HUES48 (cell line): ENCODE measurements at regions not wholly inside any gene's neighbourhood (a gene's known extent, or its start where the extent isn't known, plus 50 kb on each side); places are given as distances from the start of the nearest gene placed in this dataset.

Source experiments
- H3K27ac ChIP-seq: one replicate; pipeline ENCODE4 v1.7.0; 2013; ENCODE audit warnings: low read depth, low read length, inconsistent platforms
- H3K27me3 ChIP-seq: 2 replicates; pipeline ENCODE4 v1.6.1; 2013; ENCODE audit warnings: mild to moderate bottlenecking, low read length; ENCODE audit not compliant: control insufficient read depth, insufficient read depth
- H3K36me3 ChIP-seq: 2 replicates; pipeline ENCODE4 v1.6.1; 2013; ENCODE audit warnings: low read length; ENCODE audit not compliant: control insufficient read depth, insufficient read depth
- H3K4me1 ChIP-seq: 2 replicates; pipeline ENCODE4 v1.6.1; 2013; ENCODE audit warnings: mild to moderate bottlenecking, low read length; ENCODE audit not compliant: control insufficient read depth, insufficient read depth
- H3K4me3 ChIP-seq: 2 replicates; pipeline ENCODE4 v1.5.1; 2013; ENCODE audit warnings: mild to moderate bottlenecking, low read depth, low read length
- H3K9ac ChIP-seq: 2 replicates; pipeline ENCODE4 v1.6.1; 2013; ENCODE audit warnings: mild to moderate bottlenecking, low read depth, low read length, moderate library complexity
- H3K9me3 ChIP-seq: 2 replicates; pipeline ENCODE4 v1.6.1; 2013; ENCODE audit warnings: low read length; ENCODE audit not compliant: control insufficient read depth, insufficient read depth

DNA sequence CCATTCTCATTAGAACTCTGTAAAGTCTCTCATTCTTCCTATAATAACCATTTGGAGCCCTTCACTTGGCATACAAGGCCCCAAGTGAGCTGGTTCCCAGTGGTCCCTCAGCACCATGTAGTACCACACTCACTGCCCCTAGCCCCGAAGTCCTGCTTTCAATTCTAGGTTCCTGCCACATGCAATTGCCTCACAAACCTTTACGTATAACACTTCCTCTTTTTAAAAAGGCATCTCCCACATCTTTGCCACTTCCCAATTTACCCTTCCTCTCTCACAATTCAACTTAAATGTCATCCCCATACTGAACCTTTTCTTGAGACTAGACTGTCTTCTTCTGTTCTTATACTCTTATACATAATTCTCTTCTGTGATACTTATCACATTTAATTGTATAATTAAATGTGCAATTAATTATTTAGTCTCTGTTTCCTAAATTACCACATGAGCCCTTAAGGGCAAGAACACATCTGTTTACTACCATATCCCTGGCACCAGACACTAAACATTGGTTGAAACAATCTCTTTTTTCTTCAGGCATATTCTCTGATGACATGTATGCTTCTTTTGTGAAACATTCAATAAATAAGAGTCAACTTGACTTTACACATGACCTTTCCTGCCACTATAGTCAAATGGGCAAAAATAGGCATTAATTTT lies 304.0 kb downstream of the SPRY2 start:
- no peaks in the 10 kb centered on the region for H3K4me1 ChIP-seq
- no peaks in the 10 kb centered on the region for H3K9me3 ChIP-seq
- H3K27ac ChIP-seq: no peak overlapping the region
- no peaks in the 10 kb centered on the region for H3K27me3 ChIP-seq
- no peaks in the 10 kb centered on the region for H3K36me3 ChIP-seq
- H3K9ac ChIP-seq: no peak overlapping the region
- H3K4me3 ChIP-seq: no peak overlapping the region

GRCh38 chr13:80035096-80035495 lies 305.8 kb downstream of the SPRY2 start:
- H3K36me3 ChIP-seq: no peaks in the 10 kb centered on the region
- no peaks in the 10 kb centered on the region for H3K27me3 ChIP-seq
- H3K9ac ChIP-seq: no peak overlapping the region

GRCh38 chr13:80033951-80034350 lies 307.0 kb downstream of the SPRY2 start:
- H3K27ac ChIP-seq: no peak overlapping the region
- no peak overlapping the region for H3K9ac ChIP-seq
- H3K9me3 ChIP-seq: no peaks in the 10 kb centered on the region
- H3K27me3 ChIP-seq: no peaks in the 10 kb centered on the region
- no peaks in the 10 kb centered on the region for H3K4me1 ChIP-seq
- no peak overlapping the region for H3K4me3 ChIP-seq
- H3K36me3 ChIP-seq: no peaks in the 10 kb centered on the region

More at GRCh38 chr13:80035096-80035495, 305.8 kb downstream of the SPRY2 start:
- Histone ChIP-seq H3K4me3 (no peak overlapping the region), H3K9me3 (no peaks in the 10 kb centered on the region), H3K4me1 (no peaks in the 10 kb centered on the region), H3K27ac (no peak overlapping the region)

DNA sequence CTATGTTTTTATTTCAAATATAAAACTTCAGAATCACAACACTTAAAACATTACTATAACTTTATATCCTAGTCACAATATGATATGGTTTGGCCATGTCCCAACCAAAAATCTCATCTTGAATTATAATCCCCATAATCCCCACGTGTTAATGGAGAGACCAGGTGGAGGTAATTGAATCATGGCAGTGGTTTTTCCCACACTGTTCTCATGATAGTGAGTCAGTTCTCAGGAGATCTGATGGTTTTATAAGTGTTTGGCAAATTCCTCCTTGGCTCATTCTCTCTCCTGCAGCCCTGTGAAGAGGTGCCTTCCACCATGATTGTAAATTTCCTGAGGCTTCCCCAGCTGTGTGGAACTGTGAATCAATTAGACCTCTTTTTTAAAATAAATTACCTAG lies 307.6 kb downstream of the SPRY2 start:
- Histone ChIP-seq H3K9ac (no peak overlapping the region), H3K27ac (no peak overlapping the region), H3K36me3 (no peaks in the 10 kb centered on the region), H3K27me3 (no peaks in the 10 kb centered on the region), H3K9me3 (no peaks in the 10 kb centered on the region), H3K4me3 (no peak overlapping the region), H3K4me1 (no peaks in the 10 kb centered on the region)

DNA sequence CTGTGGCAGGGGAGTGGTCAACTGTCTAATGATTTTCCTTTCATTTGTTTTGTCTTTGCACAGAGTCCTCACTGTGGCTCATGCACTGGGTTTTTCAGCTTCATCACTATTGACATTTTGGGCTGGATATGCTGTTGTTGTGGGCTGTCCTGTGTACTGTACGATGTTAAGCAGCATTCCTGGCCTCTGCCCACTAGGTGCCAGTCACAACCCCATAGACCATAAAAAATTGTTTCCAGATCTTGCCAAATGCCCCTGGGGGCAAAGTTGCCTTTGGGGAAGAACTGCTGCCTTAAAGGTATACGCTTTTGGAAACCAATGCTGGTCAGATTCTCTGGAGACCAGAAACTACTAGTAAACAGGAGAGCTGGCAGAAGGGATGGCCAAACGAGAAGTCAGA lies 310.4 kb downstream of the SPRY2 start:
- H3K4me3 ChIP-seq: no peak overlapping the region
- H3K9ac ChIP-seq: no peak overlapping the region
- no peaks in the 10 kb centered on the region for H3K36me3 ChIP-seq
- no peaks in the 10 kb centered on the region for H3K27me3 ChIP-seq
- H3K9me3 ChIP-seq: no peaks in the 10 kb centered on the region
- H3K4me1 ChIP-seq: no peaks in the 10 kb centered on the region
- H3K27ac ChIP-seq: no peak overlapping the region

GRCh38 chr13:80029170-80029569 lies 311.8 kb downstream of the SPRY2 start:
- H3K9me3 ChIP-seq: no peaks in the 10 kb centered on the region
- no peak overlapping the region for H3K4me3 ChIP-seq
- H3K36me3 ChIP-seq: no peaks in the 10 kb centered on the region
- H3K9ac ChIP-seq: no peak overlapping the region
- no peaks in the 10 kb centered on the region for H3K4me1 ChIP-seq
- H3K27me3 ChIP-seq: no peaks in the 10 kb centered on the region
- H3K27ac ChIP-seq: no peak overlapping the region

- H3K9ac ChIP-seq: no peak overlapping the region
- peaks cover 3% of the 10 kb centered on the region; the same call in 1 of the 2 replicates for H3K4me1 ChIP-seq
- H3K36me3 ChIP-seq: no peaks in the 10 kb centered on the region
- no peaks in the 10 kb centered on the region for H3K9me3 ChIP-seq
- H3K27me3 ChIP-seq: no peaks in the 10 kb centered on the region
- H3K4me3 ChIP-seq: no peak overlapping the region
- no peak overlapping the region for H3K27ac ChIP-seq
Measured at GRCh38 chr13:80022146-80022545, 318.8 kb downstream of the SPRY2 start.

DNA sequence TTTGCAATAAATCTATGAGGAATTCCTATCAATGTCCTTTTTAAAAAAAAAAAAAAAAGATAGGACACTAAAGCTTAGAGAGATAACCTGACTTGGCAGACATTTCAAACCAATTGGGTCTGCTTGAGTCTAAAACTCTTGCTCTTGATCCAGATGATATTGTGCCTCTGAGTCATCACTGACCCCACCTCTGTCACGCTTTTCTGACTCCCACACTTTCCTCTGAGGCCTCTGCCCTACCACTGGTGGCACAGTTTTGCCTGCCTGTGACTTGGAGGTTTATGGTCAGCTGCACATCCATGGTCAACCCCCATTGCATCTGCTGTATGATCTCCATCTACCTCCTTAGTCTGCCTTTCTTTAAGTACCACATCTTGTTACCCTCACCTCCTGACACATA lies 328.7 kb downstream of the SPRY2 start:
- H3K9me3 ChIP-seq: no peaks in the 10 kb centered on the region
- no peak overlapping the region for H3K9ac ChIP-seq
- H3K4me3 ChIP-seq: no peak overlapping the region
- no peaks in the 10 kb centered on the region for H3K36me3 ChIP-seq
- H3K27me3 ChIP-seq: no peaks in the 10 kb centered on the region
- no peaks in the 10 kb centered on the region for H3K4me1 ChIP-seq
- H3K27ac ChIP-seq: no peak overlapping the region

DNA sequence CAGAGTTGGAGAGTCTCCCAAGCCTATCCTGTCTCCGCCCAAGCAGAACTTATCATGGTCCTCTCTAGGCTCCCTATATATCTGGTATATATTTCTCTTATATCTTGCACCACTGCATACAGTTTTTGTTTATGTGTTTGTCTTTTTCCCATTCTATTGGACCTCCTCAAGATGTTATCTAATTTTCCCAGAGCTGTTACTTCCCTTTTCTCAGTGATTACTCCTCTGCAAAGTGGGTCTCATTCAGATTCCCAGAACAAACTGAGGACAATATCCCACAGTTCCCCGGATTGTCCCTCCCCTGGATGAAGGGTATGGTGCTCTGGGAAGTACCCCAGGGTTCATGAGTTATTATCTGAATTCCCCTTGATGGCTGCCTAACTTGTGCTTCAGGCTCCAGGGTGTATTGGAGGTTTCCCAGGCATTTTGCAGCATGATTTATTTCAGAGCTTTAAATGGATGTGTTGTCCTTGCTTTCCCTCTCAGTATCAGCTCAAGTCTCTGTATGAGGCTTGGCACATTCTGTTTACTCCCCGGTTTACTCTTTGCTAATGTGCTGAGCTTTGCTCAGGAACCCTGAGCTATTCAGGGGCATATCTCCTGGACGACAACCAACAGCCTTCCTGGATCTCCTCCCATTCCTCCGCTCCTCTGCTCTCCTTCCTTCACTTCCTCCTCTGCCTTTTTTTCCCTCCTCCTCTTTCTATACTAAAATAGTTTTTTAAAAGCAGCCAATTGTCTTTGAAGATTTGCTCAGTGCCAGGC lies 329.3 kb downstream of the SPRY2 start:
- Histone ChIP-seq H3K4me1 (no peaks in the 10 kb centered on the region), H3K27me3 (no peaks in the 10 kb centered on the region), H3K9me3 (no peaks in the 10 kb centered on the region), H3K27ac (no peak overlapping the region), H3K4me3 (no peak overlapping the region), H3K36me3 (no peaks in the 10 kb centered on the region), H3K9ac (no peak overlapping the region)

- H3K4me3 ChIP-seq: no peak overlapping the region
- H3K27ac ChIP-seq: no peak overlapping the region
- H3K4me1 ChIP-seq: no peaks in the 10 kb centered on the region
- no peaks in the 10 kb centered on the region for H3K9me3 ChIP-seq
- H3K27me3 ChIP-seq: no peaks in the 10 kb centered on the region
- no peaks in the 10 kb centered on the region for H3K36me3 ChIP-seq
- H3K9ac ChIP-seq: no peak overlapping the region
Measured at GRCh38 chr13:80010846-80011245, 330.1 kb downstream of the SPRY2 start.

- Histone ChIP-seq H3K27ac (no peak overlapping the region), H3K36me3 (no peaks in the 10 kb centered on the region), H3K27me3 (no peaks in the 10 kb centered on the region), H3K9me3 (no peaks in the 10 kb centered on the region), H3K9ac (no peak overlapping the region), H3K4me3 (no peak overlapping the region), H3K4me1 (no peaks in the 10 kb centered on the region)
Measured at GRCh38 chr13:80010286-80010831, 330.6 kb downstream of the SPRY2 start.
